Chondrocyte (in vitro differentiated cells): ENCODE measurements at regions not wholly inside any gene's neighbourhood (a gene's known extent, or its start where the extent isn't known, plus 50 kb on each side); places are given as distances from the start of the nearest gene placed in this dataset.

Source experiments
- DNase-seq: peaks from one replicate; pipeline ENCODE4 v3.0.0; 2021; ENCODE audit warnings: mixed read lengths, low spot score
- H3K27ac Mint-ChIP-seq: one replicate; pipeline ENCODE4 v1.8.0; 2021; ENCODE audit warnings: mild to moderate bottlenecking, moderate library complexity, mixed read lengths; ENCODE audit not compliant: unreplicated experiment
- H3K27me3 Mint-ChIP-seq: 2 replicates; pipeline ENCODE4 v1.8.0; 2021; ENCODE audit warnings: low read depth, mixed read lengths
- H3K36me3 Mint-ChIP-seq: 2 replicates; pipeline ENCODE4 v1.8.0; 2021; ENCODE audit warnings: low read depth, mixed read lengths
- H3K4me1 Mint-ChIP-seq: 2 replicates; pipeline ENCODE4 v1.8.0; 2021; ENCODE audit warnings: low read depth, mild to moderate bottlenecking, mixed read lengths
- H3K4me3 Mint-ChIP-seq: one replicate; pipeline ENCODE4 v1.8.0; 2021; ENCODE audit warnings: mild to moderate bottlenecking, moderate library complexity, mixed read lengths; ENCODE audit not compliant: unreplicated experiment
- H3K9me3 Mint-ChIP-seq: 2 replicates; pipeline ENCODE4 v1.8.0; 2021; ENCODE audit warnings: low read depth, mixed read lengths
- TF ChIP-seq, protein P1 (sequence below): fragments of 200-600 bp; sonication (generic); IDR thresholded peaks from 2 replicates; pipeline ENCODE4 v1.5.0; 2021; ENCODE audit warnings: antibody characterized with exemption, mild to moderate bottlenecking, moderate library complexity

DNA sequence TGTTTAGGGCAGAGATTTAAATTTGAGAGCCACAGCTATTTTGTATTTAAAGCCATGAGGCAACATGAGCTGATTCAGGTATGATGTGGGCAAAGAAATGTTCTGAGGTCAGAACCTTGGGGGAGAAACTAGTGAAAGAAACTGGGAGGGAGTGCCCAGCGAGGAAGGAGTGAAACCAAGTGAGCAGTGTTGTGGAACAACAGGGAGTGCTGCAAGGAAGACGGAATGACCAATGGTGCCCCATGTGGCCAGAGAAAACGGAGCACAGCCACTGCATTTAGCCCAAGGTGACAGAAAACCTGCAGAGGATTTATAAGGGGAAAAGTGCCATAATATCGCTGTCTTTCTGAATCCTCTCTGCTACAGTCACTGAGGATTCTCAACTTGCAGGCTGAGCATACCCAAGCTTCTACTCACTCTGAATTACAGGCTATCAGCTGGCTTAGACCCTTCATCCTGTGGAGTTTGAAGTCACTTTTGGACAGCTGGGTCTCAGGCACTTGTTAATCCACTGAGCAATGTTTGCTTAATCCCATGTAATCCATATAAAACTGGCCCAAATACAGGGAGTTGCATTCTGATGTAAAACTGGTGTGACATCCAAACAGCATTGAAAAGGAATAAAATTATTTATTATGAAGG, 777.3 kb downstream of the CCSER2 start:
- TF ChIP-seq, protein P1, sequence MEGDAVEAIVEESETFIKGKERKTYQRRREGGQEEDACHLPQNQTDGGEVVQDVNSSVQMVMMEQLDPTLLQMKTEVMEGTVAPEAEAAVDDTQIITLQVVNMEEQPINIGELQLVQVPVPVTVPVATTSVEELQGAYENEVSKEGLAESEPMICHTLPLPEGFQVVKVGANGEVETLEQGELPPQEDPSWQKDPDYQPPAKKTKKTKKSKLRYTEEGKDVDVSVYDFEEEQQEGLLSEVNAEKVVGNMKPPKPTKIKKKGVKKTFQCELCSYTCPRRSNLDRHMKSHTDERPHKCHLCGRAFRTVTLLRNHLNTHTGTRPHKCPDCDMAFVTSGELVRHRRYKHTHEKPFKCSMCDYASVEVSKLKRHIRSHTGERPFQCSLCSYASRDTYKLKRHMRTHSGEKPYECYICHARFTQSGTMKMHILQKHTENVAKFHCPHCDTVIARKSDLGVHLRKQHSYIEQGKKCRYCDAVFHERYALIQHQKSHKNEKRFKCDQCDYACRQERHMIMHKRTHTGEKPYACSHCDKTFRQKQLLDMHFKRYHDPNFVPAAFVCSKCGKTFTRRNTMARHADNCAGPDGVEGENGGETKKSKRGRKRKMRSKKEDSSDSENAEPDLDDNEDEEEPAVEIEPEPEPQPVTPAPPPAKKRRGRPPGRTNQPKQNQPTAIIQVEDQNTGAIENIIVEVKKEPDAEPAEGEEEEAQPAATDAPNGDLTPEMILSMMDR: peak; percentile 38
- no peak overlapping the region for H3K4me3 Mint-ChIP-seq
- no peaks in the 10 kb centered on the region for H3K36me3 Mint-ChIP-seq
- no peak overlapping the region for H3K27ac Mint-ChIP-seq
- H3K4me1 Mint-ChIP-seq: peaks cover 1% of the 10 kb centered on the region
- no peak for DNase-seq
- H3K9me3 Mint-ChIP-seq: no peaks in the 10 kb centered on the region
- H3K27me3 Mint-ChIP-seq: peaks cover 7% of the 10 kb centered on the region

DNA sequence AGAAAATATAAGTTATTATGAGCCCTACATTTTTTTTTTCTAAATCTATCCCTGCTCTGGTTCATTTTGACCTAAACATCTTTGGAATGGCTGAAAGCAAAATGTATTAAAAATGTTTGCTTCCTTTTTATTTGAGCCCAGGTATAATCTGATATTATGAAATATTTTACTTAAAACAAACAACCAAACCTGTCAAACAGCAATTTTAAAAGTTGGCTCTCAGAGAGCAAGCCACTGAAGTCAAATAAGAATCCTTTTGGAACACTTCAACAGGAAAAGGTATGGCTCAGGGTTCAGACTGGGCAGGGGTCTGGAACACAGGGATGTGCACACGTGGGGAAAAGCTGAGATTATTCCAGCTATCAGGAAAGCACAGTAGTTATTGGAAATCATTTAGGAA, 782.9 kb downstream of the CCSER2 start:
- TF ChIP-seq, protein P1: no peak
- Mint-ChIP-seq H3K4me3 (no peak overlapping the region), H3K9me3 (no peaks in the 10 kb centered on the region), H3K27ac (no peak overlapping the region), H3K4me1 (no peaks in the 10 kb centered on the region), H3K36me3 (no peaks in the 10 kb centered on the region), H3K27me3 (peaks cover 6% of the 10 kb centered on the region)
- DNase-seq: no peak

DNA sequence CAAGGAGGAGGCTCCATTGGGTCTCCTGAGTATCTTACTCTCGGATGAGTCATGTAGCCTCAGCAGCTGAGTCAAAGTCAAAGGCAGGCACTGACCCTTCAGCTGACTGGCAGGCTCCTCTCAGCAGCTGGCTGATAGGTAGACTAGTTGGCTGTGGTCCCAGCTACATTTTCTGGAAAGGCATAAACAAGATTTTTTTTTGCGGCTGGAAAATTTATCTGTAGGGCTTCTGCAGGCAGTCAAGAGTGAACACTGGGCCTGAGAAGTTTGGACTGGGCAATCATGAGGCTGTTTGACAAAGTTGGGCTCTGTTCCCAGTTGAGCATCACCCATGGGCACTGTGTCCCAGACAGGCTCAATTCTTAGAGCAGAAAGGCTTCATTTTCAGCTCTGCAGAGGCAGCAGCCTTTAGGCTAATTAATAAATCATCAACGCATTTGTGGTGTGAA, 796.2 kb downstream of the CCSER2 start:
- Mint-ChIP-seq H3K27ac (no peak overlapping the region), H3K36me3 (no peaks in the 10 kb centered on the region), H3K9me3 (peaks cover 9% of the 10 kb centered on the region), H3K4me1 (no peaks in the 10 kb centered on the region), H3K27me3 (no peaks in the 10 kb centered on the region), H3K4me3 (no peak overlapping the region)
- DNase-seq: no peak
- TF ChIP-seq, protein P1: no peak

DNA sequence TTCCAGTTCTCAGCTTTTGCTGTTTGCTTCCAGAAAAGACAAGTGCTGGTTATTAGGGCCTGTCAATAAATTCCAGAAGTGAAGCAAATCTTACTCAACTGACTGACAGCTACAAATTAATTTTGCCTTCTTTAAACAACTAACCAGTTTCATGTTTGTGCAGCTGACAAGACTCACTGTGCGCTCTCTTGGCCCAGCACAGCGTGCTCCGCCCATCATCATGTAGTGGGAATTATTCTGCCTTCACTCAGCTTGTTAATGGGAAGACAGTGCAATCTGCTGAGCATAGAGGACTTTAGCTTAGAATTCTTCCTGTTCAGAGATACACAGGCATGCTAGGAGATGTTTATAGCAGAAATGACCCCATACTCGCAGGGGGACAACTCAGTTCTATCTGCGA, 808.9 kb downstream of the CCSER2 start:
- no peaks in the 10 kb centered on the region for H3K9me3 Mint-ChIP-seq
- no peaks in the 10 kb centered on the region for H3K36me3 Mint-ChIP-seq
- TF ChIP-seq, protein P1: no peak
- DNase-seq: no peak
- no peak overlapping the region for H3K27ac Mint-ChIP-seq
- no peak overlapping the region for H3K4me3 Mint-ChIP-seq
- H3K4me1 Mint-ChIP-seq: no peaks in the 10 kb centered on the region
- H3K27me3 Mint-ChIP-seq: peaks cover 1% of the 10 kb centered on the region

DNA sequence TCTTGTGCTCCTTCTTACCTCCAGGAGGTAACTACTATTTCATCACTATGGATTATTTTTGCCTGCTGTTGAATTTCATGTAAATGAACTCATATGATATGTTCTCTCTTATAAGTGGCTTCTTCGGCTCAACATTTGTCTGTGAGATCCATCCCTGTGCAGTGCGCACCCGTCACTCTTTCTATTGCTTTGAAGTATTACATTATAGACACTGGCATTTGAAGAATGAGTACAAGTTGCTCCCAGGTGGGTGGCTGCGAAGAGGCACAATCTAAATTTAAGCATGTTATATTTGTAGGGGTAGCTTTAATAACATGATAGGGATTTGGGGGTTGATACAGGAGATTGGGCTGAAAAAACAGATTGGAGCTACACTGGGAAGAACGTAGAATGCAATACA, 809.7 kb downstream of the CCSER2 start:
- H3K27me3 Mint-ChIP-seq: peaks cover 1% of the 10 kb centered on the region
- H3K4me3 Mint-ChIP-seq: no peak overlapping the region
- TF ChIP-seq, protein P1: no peak
- H3K9me3 Mint-ChIP-seq: no peaks in the 10 kb centered on the region
- H3K27ac Mint-ChIP-seq: no peak overlapping the region
- no peaks in the 10 kb centered on the region for H3K36me3 Mint-ChIP-seq
- DNase-seq: no peak
- no peaks in the 10 kb centered on the region for H3K4me1 Mint-ChIP-seq
